A673 (cell line): ENCODE measurements at regions not wholly inside any gene's neighbourhood (a gene's known extent, or its start where the extent isn't known, plus 50 kb on each side); places are given as distances from the start of the nearest gene placed in this dataset.

Source experiments
- EZH2 ChIP-seq: fragments of 200-600 bp; sonication (generic); IDR thresholded peaks from 2 replicates; pipeline ENCODE4 v1.6.1; 2017; ENCODE audit warnings: borderline replicate concordance, low read depth, mild to moderate bottlenecking, mixed read lengths, antibody characterized with exemption, low read length; ENCODE audit not compliant: poor library complexity, severe bottlenecking
- TF ChIP-seq, protein P1 (sequence below): fragments of 300-800, 200-600 bp; sonication (generic); conservative IDR thresholded peaks from 2 replicates; pipeline ENCODE4 v1.5.1; 2017; ENCODE audit warnings: low read depth, mild to moderate bottlenecking, antibody characterized with exemption, low read length, moderate library complexity, mixed read lengths

DNA sequence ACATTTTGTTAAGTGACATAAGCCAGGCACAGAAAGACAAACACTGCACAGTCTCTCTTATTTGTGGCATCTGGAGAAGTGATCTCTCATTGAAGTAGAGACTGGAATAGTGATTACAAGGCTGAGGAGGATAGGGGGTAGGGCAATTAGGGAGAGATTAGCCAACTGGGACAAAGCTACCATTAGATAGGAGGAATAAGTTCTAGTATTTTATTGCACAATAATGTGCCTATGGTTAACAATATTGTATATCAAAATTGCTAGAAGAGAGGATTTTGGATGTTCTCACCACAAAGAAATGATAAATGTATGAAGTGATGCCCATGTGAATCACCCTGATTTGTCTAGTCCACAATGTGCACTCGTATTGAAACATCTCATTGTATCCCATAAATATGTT is 281.8 kb downstream of the MTRR start:
- TF ChIP-seq, protein P1, sequence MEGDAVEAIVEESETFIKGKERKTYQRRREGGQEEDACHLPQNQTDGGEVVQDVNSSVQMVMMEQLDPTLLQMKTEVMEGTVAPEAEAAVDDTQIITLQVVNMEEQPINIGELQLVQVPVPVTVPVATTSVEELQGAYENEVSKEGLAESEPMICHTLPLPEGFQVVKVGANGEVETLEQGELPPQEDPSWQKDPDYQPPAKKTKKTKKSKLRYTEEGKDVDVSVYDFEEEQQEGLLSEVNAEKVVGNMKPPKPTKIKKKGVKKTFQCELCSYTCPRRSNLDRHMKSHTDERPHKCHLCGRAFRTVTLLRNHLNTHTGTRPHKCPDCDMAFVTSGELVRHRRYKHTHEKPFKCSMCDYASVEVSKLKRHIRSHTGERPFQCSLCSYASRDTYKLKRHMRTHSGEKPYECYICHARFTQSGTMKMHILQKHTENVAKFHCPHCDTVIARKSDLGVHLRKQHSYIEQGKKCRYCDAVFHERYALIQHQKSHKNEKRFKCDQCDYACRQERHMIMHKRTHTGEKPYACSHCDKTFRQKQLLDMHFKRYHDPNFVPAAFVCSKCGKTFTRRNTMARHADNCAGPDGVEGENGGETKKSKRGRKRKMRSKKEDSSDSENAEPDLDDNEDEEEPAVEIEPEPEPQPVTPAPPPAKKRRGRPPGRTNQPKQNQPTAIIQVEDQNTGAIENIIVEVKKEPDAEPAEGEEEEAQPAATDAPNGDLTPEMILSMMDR = no peak
- TF ChIP-seq EZH2 = no peak
